ENCODE measurements at regions not wholly inside any gene's neighbourhood (a gene's known extent, or its start where the extent isn't known, plus 50 kb on each side); places are given as distances from the start of the nearest gene placed in this dataset.

DNA sequence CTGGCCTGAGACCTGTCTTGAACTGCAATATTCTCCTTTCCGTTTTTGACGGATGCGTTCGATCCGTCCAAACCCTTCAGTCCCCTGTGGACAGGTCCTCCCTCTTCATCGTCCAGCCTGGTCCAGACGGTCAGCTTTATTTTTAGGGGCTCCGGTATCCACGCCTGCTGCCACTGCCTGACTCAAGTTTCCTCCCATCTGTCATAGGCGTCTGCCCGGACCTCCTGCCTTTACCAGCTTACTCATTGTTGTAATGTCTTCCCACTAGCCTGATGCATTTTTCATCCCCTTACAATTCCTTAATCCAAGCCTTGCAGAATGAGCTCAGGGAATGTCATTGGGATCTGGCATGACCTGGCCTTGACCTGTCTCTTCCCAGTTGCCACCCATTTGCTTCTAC, 145.8 kb downstream of the TENT4A start:
- TF ChIP-seq, protein P1, sequence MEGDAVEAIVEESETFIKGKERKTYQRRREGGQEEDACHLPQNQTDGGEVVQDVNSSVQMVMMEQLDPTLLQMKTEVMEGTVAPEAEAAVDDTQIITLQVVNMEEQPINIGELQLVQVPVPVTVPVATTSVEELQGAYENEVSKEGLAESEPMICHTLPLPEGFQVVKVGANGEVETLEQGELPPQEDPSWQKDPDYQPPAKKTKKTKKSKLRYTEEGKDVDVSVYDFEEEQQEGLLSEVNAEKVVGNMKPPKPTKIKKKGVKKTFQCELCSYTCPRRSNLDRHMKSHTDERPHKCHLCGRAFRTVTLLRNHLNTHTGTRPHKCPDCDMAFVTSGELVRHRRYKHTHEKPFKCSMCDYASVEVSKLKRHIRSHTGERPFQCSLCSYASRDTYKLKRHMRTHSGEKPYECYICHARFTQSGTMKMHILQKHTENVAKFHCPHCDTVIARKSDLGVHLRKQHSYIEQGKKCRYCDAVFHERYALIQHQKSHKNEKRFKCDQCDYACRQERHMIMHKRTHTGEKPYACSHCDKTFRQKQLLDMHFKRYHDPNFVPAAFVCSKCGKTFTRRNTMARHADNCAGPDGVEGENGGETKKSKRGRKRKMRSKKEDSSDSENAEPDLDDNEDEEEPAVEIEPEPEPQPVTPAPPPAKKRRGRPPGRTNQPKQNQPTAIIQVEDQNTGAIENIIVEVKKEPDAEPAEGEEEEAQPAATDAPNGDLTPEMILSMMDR (IDR thresholded peaks at IDR 0.05) = no peak
- H3K4me3 ChIP-seq = no peak overlapping the region
- no peaks in the 10 kb centered on the region for H3K36me3 ChIP-seq
- no peak for DNase-seq (ENCODE audit: low spot score)
- no peaks in the 10 kb centered on the region for H3K4me1 ChIP-seq
- H3K9me3 ChIP-seq = peaks cover 0 to 3% of the 10 kb centered on the region in 2 donors
- H3K27ac ChIP-seq = no peak overlapping the region
- H3K27me3 ChIP-seq = no peaks in the 10 kb centered on the region

DNA sequence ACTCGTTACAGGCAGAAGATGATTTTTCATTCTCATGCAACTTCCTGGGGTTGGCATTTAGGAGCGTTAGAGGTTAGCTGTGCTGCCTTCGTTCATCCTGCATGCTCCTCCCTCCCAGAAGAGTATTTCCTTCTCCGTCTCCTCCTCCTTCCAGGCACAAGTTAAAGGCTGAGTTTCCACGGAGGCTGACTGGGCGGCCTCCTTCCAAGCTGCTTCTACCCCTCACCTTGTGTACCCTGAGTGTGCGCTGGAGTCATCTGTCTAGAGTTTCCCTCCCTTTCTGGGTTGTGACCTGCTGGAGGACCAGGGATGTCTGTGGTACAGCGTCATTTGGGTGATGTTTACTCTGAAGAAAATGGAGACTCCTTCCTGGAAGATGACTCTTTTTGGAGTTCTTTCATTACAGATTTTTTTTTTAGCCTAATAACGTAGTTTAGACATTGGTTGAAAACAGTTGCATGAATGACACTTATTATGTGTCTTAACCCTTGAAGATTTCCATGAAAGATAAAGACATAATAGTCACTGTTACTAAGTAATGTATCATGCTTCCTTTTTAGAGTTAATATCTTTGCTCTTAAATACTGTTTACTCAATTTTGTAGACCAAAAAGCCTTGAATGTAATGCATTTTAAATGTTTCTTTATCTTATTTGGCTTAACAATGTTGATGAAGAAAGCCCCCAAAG, 146.9 kb downstream of the TENT4A start:
- Histone ChIP-seq H3K27me3 (no peaks in the 10 kb centered on the region), H3K4me3 (no peak overlapping the region), H3K27ac (no peak overlapping the region), H3K36me3 (no peaks in the 10 kb centered on the region), H3K9me3 (peaks cover 0 to 3% of the 10 kb centered on the region in 2 donors), H3K4me1 (no peaks in the 10 kb centered on the region)
- TF ChIP-seq, protein P1 (IDR thresholded peaks at IDR 0.05) = no peak
- DNase-seq (ENCODE audit: low spot score) = no peak

DNA sequence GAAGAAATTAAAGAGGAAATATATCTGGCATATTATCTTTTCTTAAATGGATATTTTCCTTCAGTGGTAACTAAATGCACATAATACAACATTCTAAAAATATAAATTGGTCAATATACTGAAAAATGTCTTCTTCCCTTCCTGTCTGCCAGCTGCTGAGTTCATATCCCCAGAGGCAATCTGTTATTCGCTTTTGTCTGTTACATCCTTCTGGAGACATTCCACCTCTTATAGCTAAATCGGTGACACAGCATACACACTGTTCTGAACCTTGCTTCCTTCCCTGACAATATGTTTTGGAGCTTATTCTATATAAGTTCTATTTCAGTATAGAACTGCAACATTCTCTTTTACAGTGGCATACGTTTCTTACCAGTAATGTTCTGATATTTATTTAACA, 147.8 kb downstream of the TENT4A start:
- TF ChIP-seq, protein P1 (IDR thresholded peaks at IDR 0.05) = no peak
- no peaks in the 10 kb centered on the region for H3K36me3 ChIP-seq
- H3K27me3 ChIP-seq = no peaks in the 10 kb centered on the region
- peaks cover 0 to 3% of the 10 kb centered on the region in 2 donors for H3K9me3 ChIP-seq
- H3K27ac ChIP-seq = no peak overlapping the region
- H3K4me1 ChIP-seq = no peaks in the 10 kb centered on the region
- DNase-seq (ENCODE audit: low spot score) = no peak
- H3K4me3 ChIP-seq = no peak overlapping the region

DNA sequence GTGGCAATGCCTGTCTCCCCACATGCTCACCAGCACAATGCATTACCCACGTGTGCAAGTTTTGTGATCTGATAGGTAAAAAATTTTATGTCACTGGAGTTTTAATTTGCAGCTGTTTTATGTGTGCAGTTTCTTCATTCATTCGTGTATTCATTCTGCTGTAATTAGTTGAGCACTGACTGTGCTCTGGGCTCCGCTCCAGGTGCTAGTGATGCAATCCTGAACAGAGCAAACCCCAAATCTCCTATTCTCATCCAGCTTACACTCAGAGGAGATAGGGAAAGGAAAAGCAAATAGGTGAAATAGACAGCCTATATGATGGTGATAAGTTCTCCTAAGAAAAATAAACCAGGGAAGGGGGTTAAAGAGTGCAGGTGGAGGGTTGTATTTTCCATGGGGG, 148.4 kb downstream of the TENT4A start:
- peaks cover 0 to 3% of the 10 kb centered on the region in 2 donors for H3K9me3 ChIP-seq
- H3K4me1 ChIP-seq = no peaks in the 10 kb centered on the region
- H3K27ac ChIP-seq = no peak overlapping the region
- H3K36me3 ChIP-seq = no peaks in the 10 kb centered on the region
- DNase-seq (ENCODE audit: low spot score) = no peak
- TF ChIP-seq, protein P1 (IDR thresholded peaks at IDR 0.05) = no peak
- H3K4me3 ChIP-seq = no peak overlapping the region
- no peaks in the 10 kb centered on the region for H3K27me3 ChIP-seq

DNA sequence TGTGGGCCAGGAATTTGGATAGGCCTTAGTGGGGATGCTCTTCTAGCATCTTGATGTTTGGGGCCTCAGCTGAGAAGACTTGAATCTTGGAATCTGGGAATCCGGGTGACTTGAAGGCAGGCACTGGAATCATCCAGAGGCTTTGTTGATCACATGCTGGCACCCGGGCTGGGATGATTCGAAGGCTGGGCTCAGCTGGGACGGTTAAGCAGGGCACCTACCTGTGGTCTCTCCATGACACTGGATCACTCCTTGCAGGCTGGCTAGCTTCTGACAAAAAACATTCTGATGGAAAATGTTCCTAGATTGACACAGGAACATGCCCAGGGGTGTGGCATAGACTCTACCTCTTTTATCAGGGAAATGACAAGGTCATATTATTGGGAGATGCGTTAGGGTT, 149.1 kb downstream of the TENT4A start:
- H3K4me3 ChIP-seq = no peak overlapping the region
- no peak for DNase-seq (ENCODE audit: low spot score)
- H3K36me3 ChIP-seq = no peaks in the 10 kb centered on the region
- H3K9me3 ChIP-seq = peaks cover 0 to 3% of the 10 kb centered on the region in 2 donors
- no peaks in the 10 kb centered on the region for H3K27me3 ChIP-seq
- H3K4me1 ChIP-seq = no peaks in the 10 kb centered on the region
- TF ChIP-seq, protein P1 (IDR thresholded peaks at IDR 0.05) = no peak
- no peak overlapping the region for H3K27ac ChIP-seq

DNA sequence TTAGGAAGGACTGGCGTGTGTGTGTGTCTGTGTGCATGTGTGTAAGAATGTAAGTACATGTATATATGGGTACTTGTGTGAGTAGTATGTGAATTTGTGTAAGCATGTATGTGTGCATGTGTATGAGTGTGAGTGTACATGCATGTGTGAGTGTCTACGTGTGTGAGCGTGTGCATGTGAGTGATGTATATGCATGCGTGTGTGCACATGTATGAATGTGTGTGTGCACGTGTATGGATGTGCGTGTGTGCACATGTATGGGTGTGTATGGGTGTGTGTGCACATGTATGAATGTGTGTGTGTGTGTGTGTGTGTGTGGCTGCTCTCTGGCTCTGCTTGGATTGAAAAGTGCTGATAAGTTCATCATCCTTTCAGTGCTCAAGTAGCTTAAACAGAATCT, 154.5 kb downstream of the TENT4A start:
- H3K27me3 ChIP-seq = no peaks in the 10 kb centered on the region
- no peak for DNase-seq (ENCODE audit: low spot score)
- no peaks in the 10 kb centered on the region for H3K4me1 ChIP-seq
- no peaks in the 10 kb centered on the region for H3K9me3 ChIP-seq
- H3K36me3 ChIP-seq = no peaks in the 10 kb centered on the region
- TF ChIP-seq, protein P1 (IDR thresholded peaks at IDR 0.05) = no peak
- no peak overlapping the region for H3K4me3 ChIP-seq
- H3K27ac ChIP-seq = no peak overlapping the region

Measured in right atrium auricular region (tissue), 2 donors.